Upper lobe of left lung (tissue), 4 donors: ENCODE measurements at regions not wholly inside any gene's neighbourhood (a gene's known extent, or its start where the extent isn't known, plus 50 kb on each side); places are given as distances from the start of the nearest gene placed in this dataset.

Experiments
- POLR2A ChIP-seq, 4 donors: fragments of 450-650 bp; IDR thresholded peaks; one replicate each; pipeline ENCODE4 v1.5.1; 2016 to 2017; ENCODE audit warnings: antibody characterized with exemption in 4 of 4, mild to moderate bottlenecking in 2 of 4
- POLR2AphosphoS5 ChIP-seq, 2 donors: sonication (generic); formaldehyde crosslinking; IDR thresholded peaks; one replicate each; pipeline ENCODE4 v1.5.1; 2017; ENCODE audit warnings: antibody characterized with exemption in 2 of 2
- TF ChIP-seq, protein P1 (sequence below), 6 experiments: fragments of 450-650 bp in 4 of 6; fragments of 200-600 bp in 2 of 6; sonication (generic) in 2 of 6; IDR thresholded peaks; one replicate each; pipeline ENCODE4 v1.5.1; 2016 to 2019; ENCODE audit warnings: antibody characterized with exemption in 6 of 6

DNA sequence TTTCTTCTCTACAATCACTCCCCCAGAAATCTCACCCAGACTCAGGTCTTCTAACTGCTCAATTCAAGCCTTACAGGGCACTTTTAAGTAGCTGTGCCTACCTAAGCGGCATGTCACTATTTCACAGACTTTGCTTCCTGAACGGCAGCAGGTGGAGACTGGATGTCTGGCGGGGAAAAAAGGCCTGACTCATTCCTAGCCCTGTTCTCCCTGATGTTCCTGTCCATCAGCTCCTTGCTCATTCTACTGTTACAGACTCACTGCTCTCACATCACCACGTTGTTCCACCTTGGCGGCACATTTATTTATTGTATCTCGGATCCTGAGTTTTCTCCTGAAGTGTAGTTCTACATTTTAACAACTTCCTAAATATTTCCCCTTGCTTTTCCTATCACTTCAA, 52.6 kb upstream of the ATP11B start:
- TF ChIP-seq, protein P1, sequence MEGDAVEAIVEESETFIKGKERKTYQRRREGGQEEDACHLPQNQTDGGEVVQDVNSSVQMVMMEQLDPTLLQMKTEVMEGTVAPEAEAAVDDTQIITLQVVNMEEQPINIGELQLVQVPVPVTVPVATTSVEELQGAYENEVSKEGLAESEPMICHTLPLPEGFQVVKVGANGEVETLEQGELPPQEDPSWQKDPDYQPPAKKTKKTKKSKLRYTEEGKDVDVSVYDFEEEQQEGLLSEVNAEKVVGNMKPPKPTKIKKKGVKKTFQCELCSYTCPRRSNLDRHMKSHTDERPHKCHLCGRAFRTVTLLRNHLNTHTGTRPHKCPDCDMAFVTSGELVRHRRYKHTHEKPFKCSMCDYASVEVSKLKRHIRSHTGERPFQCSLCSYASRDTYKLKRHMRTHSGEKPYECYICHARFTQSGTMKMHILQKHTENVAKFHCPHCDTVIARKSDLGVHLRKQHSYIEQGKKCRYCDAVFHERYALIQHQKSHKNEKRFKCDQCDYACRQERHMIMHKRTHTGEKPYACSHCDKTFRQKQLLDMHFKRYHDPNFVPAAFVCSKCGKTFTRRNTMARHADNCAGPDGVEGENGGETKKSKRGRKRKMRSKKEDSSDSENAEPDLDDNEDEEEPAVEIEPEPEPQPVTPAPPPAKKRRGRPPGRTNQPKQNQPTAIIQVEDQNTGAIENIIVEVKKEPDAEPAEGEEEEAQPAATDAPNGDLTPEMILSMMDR (IDR thresholded peaks at IDR 0.05): no peak
- TF ChIP-seq POLR2A (IDR thresholded peaks at IDR 0.05): no peak
- no peak for TF ChIP-seq POLR2AphosphoS5 (IDR thresholded peaks at IDR 0.05)
